ENCODE measurements at regions not wholly inside any gene's neighbourhood (a gene's known extent, or its start where the extent isn't known, plus 50 kb on each side); places are given as distances from the start of the nearest gene placed in this dataset.

- peak overlapping the region in 1 of 2 donors; percentile 67 for H3K27ac ChIP-seq (ENCODE audit: low read depth in 2 of 2, low read length in 2 of 2)
- H3K4me1 ChIP-seq (ENCODE audit: control insufficient read depth in 2 of 2, insufficient read depth in 2 of 2, low read length in 2 of 2): peaks cover 6 to 7% of the 10 kb centered on the region in 2 donors
- H3K9me3 ChIP-seq (ENCODE audit: control insufficient read depth in 2 of 2, low read length in 2 of 2): no peaks in the 10 kb centered on the region
- H3K27me3 ChIP-seq (ENCODE audit: control insufficient read depth in 2 of 2, insufficient read depth in 2 of 2, low read length in 2 of 2): no peaks in the 10 kb centered on the region
- H3K36me3 ChIP-seq (ENCODE audit: control insufficient read depth in 2 of 2, insufficient read depth in 2 of 2, low read length in 2 of 2): no peaks in the 10 kb centered on the region
- H3K9ac ChIP-seq (ENCODE audit: low read depth in 1 of 2, low read length in 2 of 2): no peak overlapping the region
- H3K4me3 ChIP-seq (ENCODE audit: low read length in 2 of 2): no peak overlapping the region
These were observed 66.4 kb downstream of the PLEKHG1 start for GRCh38 chr6:150666071-150666470.

GRCh38 chr6:150667359-150667758, 67.7 kb downstream of the PLEKHG1 start:
- Histone ChIP-seq H3K27ac (ENCODE audit: low read depth in 2 of 2, low read length in 2 of 2) (peak overlapping the region; percentile 26 to 38), H3K27me3 (ENCODE audit: control insufficient read depth in 2 of 2, insufficient read depth in 2 of 2, low read length in 2 of 2) (no peaks in the 10 kb centered on the region), H3K36me3 (ENCODE audit: control insufficient read depth in 2 of 2, insufficient read depth in 2 of 2, low read length in 2 of 2) (no peaks in the 10 kb centered on the region)

GRCh38 chr6:150667977-150668716, 68.5 kb downstream of the PLEKHG1 start:
- no peaks in the 10 kb centered on the region for H3K27me3 ChIP-seq (ENCODE audit: control insufficient read depth in 2 of 2, insufficient read depth in 2 of 2, low read length in 2 of 2)
- H3K9ac ChIP-seq (ENCODE audit: low read depth in 1 of 2, low read length in 2 of 2): no peak overlapping the region
- no peaks in the 10 kb centered on the region for H3K36me3 ChIP-seq (ENCODE audit: control insufficient read depth in 2 of 2, insufficient read depth in 2 of 2, low read length in 2 of 2)
- H3K9me3 ChIP-seq (ENCODE audit: control insufficient read depth in 2 of 2, low read length in 2 of 2): no peaks in the 10 kb centered on the region
- H3K27ac ChIP-seq (ENCODE audit: low read depth in 2 of 2, low read length in 2 of 2): peak overlapping the region; percentile 26 to 38
- peaks cover 8% of the 10 kb centered on the region in 2 donors for H3K4me1 ChIP-seq (ENCODE audit: control insufficient read depth in 2 of 2, insufficient read depth in 2 of 2, low read length in 2 of 2)
- no peak overlapping the region for H3K4me3 ChIP-seq (ENCODE audit: low read length in 2 of 2)

More at GRCh38 chr6:150667359-150667758, 67.7 kb downstream of the PLEKHG1 start:
- peaks cover 6 to 7% of the 10 kb centered on the region in 2 donors for H3K4me1 ChIP-seq (ENCODE audit: control insufficient read depth in 2 of 2, insufficient read depth in 2 of 2, low read length in 2 of 2)
- H3K9ac ChIP-seq (ENCODE audit: low read depth in 1 of 2, low read length in 2 of 2): no peak overlapping the region
- no peak overlapping the region for H3K4me3 ChIP-seq (ENCODE audit: low read length in 2 of 2)
- H3K9me3 ChIP-seq (ENCODE audit: control insufficient read depth in 2 of 2, low read length in 2 of 2): no peaks in the 10 kb centered on the region

- Histone ChIP-seq H3K4me3 (ENCODE audit: low read length in 2 of 2) (no peak overlapping the region), H3K9ac (ENCODE audit: low read depth in 1 of 2, low read length in 2 of 2) (peak overlapping the region in 1 of 2 donors; percentile 5), H3K36me3 (ENCODE audit: control insufficient read depth in 2 of 2, insufficient read depth in 2 of 2, low read length in 2 of 2) (no peaks in the 10 kb centered on the region), H3K27ac (ENCODE audit: low read depth in 2 of 2, low read length in 2 of 2) (peak overlapping the region; percentile 1 to 38), H3K4me1 (ENCODE audit: control insufficient read depth in 2 of 2, insufficient read depth in 2 of 2, low read length in 2 of 2) (peaks cover 13 to 16% of the 10 kb centered on the region in 2 donors), H3K9me3 (ENCODE audit: control insufficient read depth in 2 of 2, low read length in 2 of 2) (no peaks in the 10 kb centered on the region), H3K27me3 (ENCODE audit: control insufficient read depth in 2 of 2, insufficient read depth in 2 of 2, low read length in 2 of 2) (no peaks in the 10 kb centered on the region)
These were observed 69.2 kb downstream of the PLEKHG1 start for GRCh38 chr6:150668900-150669302.

GRCh38 chr6:150670311-150670710, 70.6 kb downstream of the PLEKHG1 start:
- no peak overlapping the region for H3K9ac ChIP-seq (ENCODE audit: low read depth in 1 of 2, low read length in 2 of 2)
- no peak overlapping the region for H3K4me3 ChIP-seq (ENCODE audit: low read length in 2 of 2)
- no peaks in the 10 kb centered on the region for H3K27me3 ChIP-seq (ENCODE audit: control insufficient read depth in 2 of 2, insufficient read depth in 2 of 2, low read length in 2 of 2)
- peaks cover 13 to 17% of the 10 kb centered on the region in 2 donors for H3K4me1 ChIP-seq (ENCODE audit: control insufficient read depth in 2 of 2, insufficient read depth in 2 of 2, low read length in 2 of 2)
- H3K36me3 ChIP-seq (ENCODE audit: control insufficient read depth in 2 of 2, insufficient read depth in 2 of 2, low read length in 2 of 2): no peaks in the 10 kb centered on the region
- no peaks in the 10 kb centered on the region for H3K9me3 ChIP-seq (ENCODE audit: control insufficient read depth in 2 of 2, low read length in 2 of 2)
- H3K27ac ChIP-seq (ENCODE audit: low read depth in 2 of 2, low read length in 2 of 2): no peak overlapping the region

GRCh38 chr6:150672800-150673199, 73.1 kb downstream of the PLEKHG1 start:
- H3K4me3 ChIP-seq (ENCODE audit: low read length in 2 of 2): no peak overlapping the region
- H3K36me3 ChIP-seq (ENCODE audit: control insufficient read depth in 2 of 2, insufficient read depth in 2 of 2, low read length in 2 of 2): no peaks in the 10 kb centered on the region
- no peak overlapping the region for H3K9ac ChIP-seq (ENCODE audit: low read depth in 1 of 2, low read length in 2 of 2)
- H3K4me1 ChIP-seq (ENCODE audit: control insufficient read depth in 2 of 2, insufficient read depth in 2 of 2, low read length in 2 of 2): peaks cover 13 to 17% of the 10 kb centered on the region in 2 donors
- no peaks in the 10 kb centered on the region for H3K9me3 ChIP-seq (ENCODE audit: control insufficient read depth in 2 of 2, low read length in 2 of 2)
- no peak overlapping the region for H3K27ac ChIP-seq (ENCODE audit: low read depth in 2 of 2, low read length in 2 of 2)
- no peaks in the 10 kb centered on the region for H3K27me3 ChIP-seq (ENCODE audit: control insufficient read depth in 2 of 2, insufficient read depth in 2 of 2, low read length in 2 of 2)

GRCh38 chr6:150673720-150674346, 74.1 kb downstream of the PLEKHG1 start:
- Histone ChIP-seq H3K4me3 (ENCODE audit: low read length in 2 of 2) (peak overlapping the region in 1 of 2 donors; percentile 16), H3K4me1 (ENCODE audit: control insufficient read depth in 2 of 2, insufficient read depth in 2 of 2, low read length in 2 of 2) (peaks cover 12 to 14% of the 10 kb centered on the region in 2 donors), H3K9ac (ENCODE audit: low read depth in 1 of 2, low read length in 2 of 2) (peak overlapping the region in 1 of 2 donors; percentile 34), H3K9me3 (ENCODE audit: control insufficient read depth in 2 of 2, low read length in 2 of 2) (no peaks in the 10 kb centered on the region), H3K27me3 (ENCODE audit: control insufficient read depth in 2 of 2, insufficient read depth in 2 of 2, low read length in 2 of 2) (no peaks in the 10 kb centered on the region), H3K27ac (ENCODE audit: low read depth in 2 of 2, low read length in 2 of 2) (peak overlapping the region; percentile 70 to 77), H3K36me3 (ENCODE audit: control insufficient read depth in 2 of 2, insufficient read depth in 2 of 2, low read length in 2 of 2) (no peaks in the 10 kb centered on the region)

GRCh38 chr6:150676344-150676743, 76.7 kb downstream of the PLEKHG1 start:
- Histone ChIP-seq H3K9ac (ENCODE audit: low read depth in 1 of 2, low read length in 2 of 2) (no peak overlapping the region), H3K4me3 (ENCODE audit: low read length in 2 of 2) (no peak overlapping the region), H3K36me3 (ENCODE audit: control insufficient read depth in 2 of 2, insufficient read depth in 2 of 2, low read length in 2 of 2) (no peaks in the 10 kb centered on the region), H3K4me1 (ENCODE audit: control insufficient read depth in 2 of 2, insufficient read depth in 2 of 2, low read length in 2 of 2) (peaks cover 7 to 9% of the 10 kb centered on the region in 2 donors), H3K9me3 (ENCODE audit: control insufficient read depth in 2 of 2, low read length in 2 of 2) (no peaks in the 10 kb centered on the region), H3K27ac (ENCODE audit: low read depth in 2 of 2, low read length in 2 of 2) (no peak overlapping the region), H3K27me3 (ENCODE audit: control insufficient read depth in 2 of 2, insufficient read depth in 2 of 2, low read length in 2 of 2) (no peaks in the 10 kb centered on the region)

GRCh38 chr6:150676772-150677171, 77.1 kb downstream of the PLEKHG1 start:
- Histone ChIP-seq H3K27ac (ENCODE audit: low read depth in 2 of 2, low read length in 2 of 2) (no peak overlapping the region), H3K9ac (ENCODE audit: low read depth in 1 of 2, low read length in 2 of 2) (no peak overlapping the region), H3K27me3 (ENCODE audit: control insufficient read depth in 2 of 2, insufficient read depth in 2 of 2, low read length in 2 of 2) (no peaks in the 10 kb centered on the region), H3K36me3 (ENCODE audit: control insufficient read depth in 2 of 2, insufficient read depth in 2 of 2, low read length in 2 of 2) (no peaks in the 10 kb centered on the region), H3K4me1 (ENCODE audit: control insufficient read depth in 2 of 2, insufficient read depth in 2 of 2, low read length in 2 of 2) (peaks cover 7 to 9% of the 10 kb centered on the region in 2 donors), H3K9me3 (ENCODE audit: control insufficient read depth in 2 of 2, low read length in 2 of 2) (no peaks in the 10 kb centered on the region), H3K4me3 (ENCODE audit: low read length in 2 of 2) (no peak overlapping the region)

GRCh38 chr6:150680510-150680909, 80.8 kb downstream of the PLEKHG1 start:
- H3K4me3 ChIP-seq (ENCODE audit: low read length in 2 of 2): no peak overlapping the region
- no peak overlapping the region for H3K27ac ChIP-seq (ENCODE audit: low read depth in 2 of 2, low read length in 2 of 2)
- no peaks in the 10 kb centered on the region for H3K36me3 ChIP-seq (ENCODE audit: control insufficient read depth in 2 of 2, insufficient read depth in 2 of 2, low read length in 2 of 2)
- H3K9ac ChIP-seq (ENCODE audit: low read depth in 1 of 2, low read length in 2 of 2): no peak overlapping the region
- H3K27me3 ChIP-seq (ENCODE audit: control insufficient read depth in 2 of 2, insufficient read depth in 2 of 2, low read length in 2 of 2): no peaks in the 10 kb centered on the region
- H3K9me3 ChIP-seq (ENCODE audit: control insufficient read depth in 2 of 2, low read length in 2 of 2): no peaks in the 10 kb centered on the region
- peaks cover 5 to 8% of the 10 kb centered on the region in 2 donors for H3K4me1 ChIP-seq (ENCODE audit: control insufficient read depth in 2 of 2, insufficient read depth in 2 of 2, low read length in 2 of 2)
